ENCODE measurements at regions not wholly inside any gene's neighbourhood (a gene's known extent, or its start where the extent isn't known, plus 50 kb on each side); places are given as distances from the start of the nearest gene placed in this dataset.

GRCh38 chr12:124375141-124375788, 80.4 kb downstream of the RFLNA start:
- peak; percentile 11; the same call in 1 of the 2 replicates for TF ChIP-seq CTCF (IDR thresholded peaks at IDR 0.05)
- TF ChIP-seq ZFX (IDR thresholded peaks at IDR 0.05; ENCODE audit: borderline replicate concordance): no peak
